ENCODE measurements at regions not wholly inside any gene's neighbourhood (a gene's known extent, or its start where the extent isn't known, plus 50 kb on each side); places are given as distances from the start of the nearest gene placed in this dataset.

GRCh38 chr12:127300075-127300474 lies 966.9 kb upstream of the TMEM132C start:
- Histone ChIP-seq H3K9ac (ENCODE audit: low read depth, low read length) (no peak overlapping the region), H3K36me3 (ENCODE audit: insufficient read depth, low read length) (no peaks in the 10 kb centered on the region), H3K9me3 (ENCODE audit: control insufficient read depth, insufficient read depth, low read length) (peaks cover 4% of the 10 kb centered on the region; the same call in 1 of the 2 replicates), H3K4me1 (ENCODE audit: insufficient read depth, low read length) (no peaks in the 10 kb centered on the region)

GRCh38 chr12:127300753-127301152 lies 966.2 kb upstream of the TMEM132C start:
- H3K9ac ChIP-seq (ENCODE audit: low read depth, low read length), result no peak overlapping the region
- H3K9me3 ChIP-seq (ENCODE audit: control insufficient read depth, insufficient read depth, low read length), result peaks cover 4% of the 10 kb centered on the region; the same call in 1 of the 2 replicates
- no peaks in the 10 kb centered on the region for H3K36me3 ChIP-seq (ENCODE audit: insufficient read depth, low read length)
- no peaks in the 10 kb centered on the region for H3K4me1 ChIP-seq (ENCODE audit: insufficient read depth, low read length)

DNA sequence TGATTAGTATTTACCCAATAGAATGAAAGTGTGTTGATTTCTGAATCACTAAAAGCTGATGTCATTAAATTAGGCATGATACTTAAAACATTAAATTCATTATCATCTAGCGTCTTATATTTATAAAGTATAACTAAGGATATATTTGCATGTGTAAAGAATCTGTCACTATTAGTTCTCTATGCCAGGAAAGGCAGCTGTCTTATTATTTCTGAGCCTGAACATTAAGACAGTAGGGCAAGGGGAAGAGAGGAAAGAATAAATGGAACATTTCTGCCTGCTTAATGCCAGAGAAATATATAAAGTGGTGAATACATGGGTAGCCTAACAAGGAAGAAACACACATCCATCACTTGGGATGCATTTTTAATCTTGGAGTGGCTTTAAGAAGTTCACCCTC lies 965.1 kb upstream of the TMEM132C start:
- Histone ChIP-seq H3K9ac (ENCODE audit: low read depth, low read length) (no peak overlapping the region), H3K4me1 (ENCODE audit: insufficient read depth, low read length) (no peaks in the 10 kb centered on the region), H3K36me3 (ENCODE audit: insufficient read depth, low read length) (no peaks in the 10 kb centered on the region), H3K9me3 (ENCODE audit: control insufficient read depth, insufficient read depth, low read length) (peaks cover 4% of the 10 kb centered on the region; the same call in 1 of the 2 replicates)

GRCh38 chr12:127304751-127305725 lies 961.9 kb upstream of the TMEM132C start:
- 0 out of 2 replicates have a peak, but pooled peaks cover 2% of the 10 kb centered on the region for H3K9me3 ChIP-seq (ENCODE audit: control insufficient read depth, insufficient read depth, low read length)
- H3K4me1 ChIP-seq (ENCODE audit: insufficient read depth, low read length), result no peaks in the 10 kb centered on the region

DNA sequence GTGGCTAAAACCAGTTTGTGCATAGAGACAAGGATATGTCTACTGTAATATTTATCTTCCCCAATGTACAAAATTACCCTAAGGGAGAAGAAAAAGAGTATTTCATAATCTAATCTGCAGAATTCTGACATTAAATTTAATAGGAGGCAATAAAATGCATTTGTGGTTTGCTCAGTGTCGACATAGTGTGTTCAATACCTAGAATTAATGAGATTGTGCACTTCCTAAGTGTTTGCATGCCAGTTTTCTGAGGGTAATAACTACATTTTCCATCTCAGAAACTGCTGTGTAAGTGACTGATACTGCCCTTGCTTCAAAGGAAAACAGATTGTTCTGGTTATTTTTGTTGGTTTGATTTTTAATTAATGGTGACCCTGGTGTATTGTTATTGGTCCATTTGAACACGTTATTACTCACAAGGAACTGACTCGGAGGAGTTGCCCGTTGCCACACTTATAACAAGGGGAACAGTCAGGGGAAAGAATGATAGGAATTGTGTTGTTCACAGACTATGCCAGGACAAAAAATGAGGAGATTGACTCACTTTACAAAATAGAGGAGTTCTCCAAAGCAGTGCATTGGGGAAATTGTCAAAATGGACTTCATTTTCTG lies 960.3 kb upstream of the TMEM132C start:
- H3K9ac ChIP-seq (ENCODE audit: low read depth, low read length), result no peak overlapping the region
- no peaks in the 10 kb centered on the region for H3K4me1 ChIP-seq (ENCODE audit: insufficient read depth, low read length)
- no peaks in the 10 kb centered on the region for H3K36me3 ChIP-seq (ENCODE audit: insufficient read depth, low read length)

More at GRCh38 chr12:127304751-127305725, 961.9 kb upstream of the TMEM132C start:
- Histone ChIP-seq H3K9ac (ENCODE audit: low read depth, low read length) (no peak overlapping the region), H3K36me3 (ENCODE audit: insufficient read depth, low read length) (no peaks in the 10 kb centered on the region)

DNA sequence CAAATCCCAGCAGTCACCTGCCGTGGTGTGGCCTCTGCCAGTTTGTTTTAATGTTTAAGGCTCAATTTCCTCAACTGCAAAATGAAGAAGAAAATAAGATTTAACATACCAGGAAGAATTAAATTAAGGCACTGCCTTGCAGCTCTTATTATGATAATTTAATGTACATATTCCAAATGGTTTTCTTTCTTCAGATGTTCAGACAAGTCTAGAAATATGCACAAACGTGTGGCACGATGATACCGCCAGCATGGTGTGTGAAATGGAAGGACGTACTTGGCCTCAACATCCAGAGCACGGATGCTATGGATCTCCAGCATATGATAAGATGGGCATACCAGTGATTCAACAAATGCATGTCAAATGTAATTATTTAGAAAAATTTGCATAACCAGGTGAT lies 959.4 kb upstream of the TMEM132C start:
- Histone ChIP-seq H3K9ac (ENCODE audit: low read depth, low read length) (no peak overlapping the region), H3K36me3 (ENCODE audit: insufficient read depth, low read length) (no peaks in the 10 kb centered on the region), H3K4me1 (ENCODE audit: insufficient read depth, low read length) (no peaks in the 10 kb centered on the region), H3K9me3 (ENCODE audit: control insufficient read depth, insufficient read depth, low read length) (no peaks in the 10 kb centered on the region)

More for the DNA sequence above, 960.3 kb upstream of the TMEM132C start:
- no peaks in the 10 kb centered on the region for H3K9me3 ChIP-seq (ENCODE audit: control insufficient read depth, insufficient read depth, low read length)

DNA sequence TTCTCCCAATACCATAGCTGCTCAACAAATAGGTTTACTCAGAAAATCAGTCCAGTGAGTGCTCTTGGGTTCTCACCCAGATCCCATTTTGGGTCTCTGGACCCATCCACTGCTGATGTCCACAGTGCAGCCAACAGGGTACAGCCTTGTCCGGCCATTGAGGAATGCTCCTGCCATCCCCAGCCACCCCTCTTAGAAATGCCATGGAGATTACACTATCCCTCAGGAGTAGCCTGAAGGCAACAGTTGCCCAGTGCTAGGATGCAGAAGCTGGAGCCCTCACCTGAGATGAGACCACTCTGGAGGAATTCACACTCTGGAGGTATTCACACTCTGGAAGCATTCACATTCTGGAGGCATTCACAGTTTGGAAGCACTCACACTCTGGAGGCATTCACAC lies 958.8 kb upstream of the TMEM132C start:
- Histone ChIP-seq H3K36me3 (ENCODE audit: insufficient read depth, low read length) (no peaks in the 10 kb centered on the region), H3K4me1 (ENCODE audit: insufficient read depth, low read length) (no peaks in the 10 kb centered on the region), H3K9ac (ENCODE audit: low read depth, low read length) (no peak overlapping the region), H3K9me3 (ENCODE audit: control insufficient read depth, insufficient read depth, low read length) (no peaks in the 10 kb centered on the region)

DNA sequence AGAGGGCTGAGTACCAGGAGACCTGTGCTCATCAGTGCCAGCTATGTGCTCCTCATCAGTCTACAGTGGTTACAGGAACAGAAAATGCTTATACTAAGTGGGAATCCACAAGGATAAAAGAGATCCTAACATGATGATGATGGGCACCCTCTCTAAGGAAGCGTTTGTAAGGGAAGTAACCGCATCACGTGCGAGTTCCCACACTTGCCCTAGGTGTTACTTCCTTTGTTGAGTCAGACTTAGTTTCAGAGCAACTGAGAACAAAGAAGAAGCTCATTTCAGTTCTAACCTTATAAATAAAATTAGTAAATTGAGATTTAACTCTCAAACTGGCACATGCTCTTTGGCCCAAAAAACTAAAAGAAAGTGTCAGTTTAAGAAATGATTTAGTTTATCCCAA lies 956.4 kb upstream of the TMEM132C start:
- Histone ChIP-seq H3K4me1 (ENCODE audit: insufficient read depth, low read length) (no peaks in the 10 kb centered on the region), H3K36me3 (ENCODE audit: insufficient read depth, low read length) (no peaks in the 10 kb centered on the region), H3K9ac (ENCODE audit: low read depth, low read length) (no peak overlapping the region), H3K9me3 (ENCODE audit: control insufficient read depth, insufficient read depth, low read length) (no peaks in the 10 kb centered on the region)

DNA sequence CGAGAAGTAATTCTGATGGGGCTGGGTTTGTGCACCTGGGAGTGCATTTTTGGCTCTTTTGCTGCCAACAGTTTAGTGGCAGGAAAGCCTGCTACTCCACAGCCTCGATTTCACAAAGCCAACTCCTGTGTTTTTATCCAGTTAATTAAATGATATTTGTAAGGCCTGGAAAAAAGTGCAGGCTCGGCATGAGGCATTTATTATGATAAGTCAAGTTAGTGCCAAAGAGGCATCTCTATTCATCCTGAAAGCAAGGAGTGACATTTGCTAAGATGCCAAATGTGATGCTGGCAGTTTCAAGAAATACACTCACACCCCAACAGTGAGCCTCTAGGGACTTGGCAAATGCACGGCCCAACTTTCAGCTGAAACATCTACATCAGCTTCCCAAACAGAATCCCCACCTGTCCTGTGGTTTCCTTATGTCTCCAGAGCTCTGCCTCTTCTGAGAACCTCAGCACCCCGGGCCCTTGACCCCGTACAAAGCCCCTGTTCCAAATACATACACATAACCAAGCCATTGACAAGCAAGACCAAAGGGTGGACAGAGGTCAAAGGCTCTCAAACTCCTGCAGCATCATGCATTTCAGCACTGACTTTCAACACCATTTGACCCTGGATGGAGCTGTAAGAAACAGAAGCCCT lies 955.1 kb upstream of the TMEM132C start:
- no peak overlapping the region for H3K9ac ChIP-seq (ENCODE audit: low read depth, low read length)
- no peaks in the 10 kb centered on the region for H3K4me1 ChIP-seq (ENCODE audit: insufficient read depth, low read length)
- no peaks in the 10 kb centered on the region for H3K36me3 ChIP-seq (ENCODE audit: insufficient read depth, low read length)
- no peaks in the 10 kb centered on the region for H3K9me3 ChIP-seq (ENCODE audit: control insufficient read depth, insufficient read depth, low read length)

GRCh38 chr12:127324681-127325080 lies 942.3 kb upstream of the TMEM132C start:
- Histone ChIP-seq H3K36me3 (ENCODE audit: insufficient read depth, low read length) (no peaks in the 10 kb centered on the region), H3K9ac (ENCODE audit: low read depth, low read length) (no peak overlapping the region), H3K9me3 (ENCODE audit: control insufficient read depth, insufficient read depth, low read length) (no peaks in the 10 kb centered on the region), H3K4me1 (ENCODE audit: insufficient read depth, low read length) (no peaks in the 10 kb centered on the region)

GRCh38 chr12:127327986-127328385 lies 939.0 kb upstream of the TMEM132C start:
- no peak overlapping the region for H3K9ac ChIP-seq (ENCODE audit: low read depth, low read length)
- no peaks in the 10 kb centered on the region for H3K9me3 ChIP-seq (ENCODE audit: control insufficient read depth, insufficient read depth, low read length)
- H3K4me1 ChIP-seq (ENCODE audit: insufficient read depth, low read length), result no peaks in the 10 kb centered on the region
- no peaks in the 10 kb centered on the region for H3K36me3 ChIP-seq (ENCODE audit: insufficient read depth, low read length)

- Histone ChIP-seq H3K9me3 (ENCODE audit: control insufficient read depth, insufficient read depth, low read length) (no peaks in the 10 kb centered on the region), H3K9ac (ENCODE audit: low read depth, low read length) (no peak overlapping the region), H3K4me1 (ENCODE audit: insufficient read depth, low read length) (no peaks in the 10 kb centered on the region), H3K36me3 (ENCODE audit: insufficient read depth, low read length) (no peaks in the 10 kb centered on the region)
Measured at GRCh38 chr12:127328867-127329266, 938.1 kb upstream of the TMEM132C start.

DNA sequence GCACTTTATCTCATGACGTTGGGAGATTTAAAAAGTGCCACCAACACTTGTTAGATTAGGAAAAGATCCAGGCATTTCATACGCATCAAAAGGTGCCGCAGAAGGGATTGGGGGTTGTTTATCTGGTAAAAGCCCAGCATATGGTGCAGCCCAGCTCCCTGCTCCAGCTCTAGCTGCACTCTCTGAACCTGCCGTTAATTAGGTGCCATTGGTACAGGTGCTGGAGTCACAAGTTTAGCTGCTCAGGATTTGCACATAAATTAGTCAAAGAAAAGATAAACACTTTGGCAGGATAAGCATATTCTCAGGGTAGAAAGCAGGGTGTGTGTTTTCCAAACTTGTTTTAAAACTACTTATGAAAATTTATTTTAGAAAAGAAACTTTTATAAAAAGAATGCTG lies 932.6 kb upstream of the TMEM132C start:
- Histone ChIP-seq H3K36me3 (ENCODE audit: insufficient read depth, low read length) (no peaks in the 10 kb centered on the region), H3K4me1 (ENCODE audit: insufficient read depth, low read length) (no peaks in the 10 kb centered on the region), H3K9ac (ENCODE audit: low read depth, low read length) (no peak overlapping the region), H3K9me3 (ENCODE audit: control insufficient read depth, insufficient read depth, low read length) (no peaks in the 10 kb centered on the region; the same call in 1 of the 2 replicates)

DNA sequence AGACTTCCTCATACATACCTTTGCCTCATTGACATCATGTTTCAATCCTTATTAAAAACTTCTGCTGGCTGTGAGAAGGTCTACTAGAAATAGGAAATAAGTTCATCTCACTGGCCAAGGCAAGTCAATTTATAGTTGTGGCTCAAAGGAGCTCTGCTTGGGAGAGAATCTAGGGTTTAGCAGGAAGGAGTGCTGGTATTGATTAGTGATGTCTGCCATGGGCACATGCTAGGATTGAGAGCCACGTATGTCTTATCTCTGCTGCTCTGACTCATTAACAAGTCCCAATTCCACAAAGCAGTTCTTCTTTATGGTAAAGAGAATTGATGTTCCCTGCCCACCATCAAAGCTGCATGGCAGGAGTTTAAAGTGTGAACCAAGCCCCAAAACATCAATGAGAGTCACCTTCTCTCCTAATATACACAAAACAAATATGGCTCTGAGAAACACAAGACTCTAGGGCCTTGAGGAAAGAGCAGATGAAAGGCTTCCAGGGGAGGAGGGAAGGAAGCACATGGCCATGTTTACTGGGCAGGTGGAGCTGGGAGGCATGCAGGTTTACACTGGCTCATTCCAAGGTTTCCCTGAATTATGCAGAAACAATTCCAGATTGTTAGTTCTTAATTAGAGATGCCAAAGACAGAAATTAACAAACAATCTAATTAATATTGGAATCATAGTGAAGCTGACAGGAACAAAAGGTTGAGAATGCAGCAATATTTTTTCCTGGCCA lies 931.9 kb upstream of the TMEM132C start:
- no peaks in the 10 kb centered on the region for H3K36me3 ChIP-seq (ENCODE audit: insufficient read depth, low read length)
- H3K9me3 ChIP-seq (ENCODE audit: control insufficient read depth, insufficient read depth, low read length), result no peaks in the 10 kb centered on the region; the same call in 1 of the 2 replicates
- H3K4me1 ChIP-seq (ENCODE audit: insufficient read depth, low read length), result no peaks in the 10 kb centered on the region
- H3K9ac ChIP-seq (ENCODE audit: low read depth, low read length), result no peak overlapping the region

Measured in ES-I3 (cell line).